B cell (primary cell): ENCODE measurements at regions not wholly inside any gene's neighbourhood (a gene's known extent, or its start where the extent isn't known, plus 50 kb on each side); places are given as distances from the start of the nearest gene placed in this dataset.

Experiments used
- CTCF ChIP-seq: fragments of 200-600 bp; IDR thresholded peaks from one replicate; pipeline ENCODE4 v1.8.0; 2022; ENCODE audit warnings: antibody characterized with exemption, mild to moderate bottlenecking
- EZH2 ChIP-seq: IDR thresholded peaks from 2 replicates; pipeline ENCODE4 v1.6.1; 2012; ENCODE audit warnings: borderline replicate concordance, low read depth, mild to moderate bottlenecking, moderate library complexity, low read length; ENCODE audit not compliant: insufficient read depth, poor library complexity, severe bottlenecking

- no peak for TF ChIP-seq CTCF
- TF ChIP-seq EZH2: no peak
Observed at GRCh38 chr11:115052601-115053000, 374.3 kb downstream of the NXPE2 start.
